ENCODE measurements at regions not wholly inside any gene's neighbourhood (a gene's known extent, or its start where the extent isn't known, plus 50 kb on each side); places are given as distances from the start of the nearest gene placed in this dataset.

GRCh38 chr6:71496722-71497033 lies 208.1 kb downstream of the OGFRL1 start:
- intact Hi-C loops (cut with DNase I): no loop called here
- Histone ChIP-seq H3K4me3 (no peak overlapping the region), H3K27ac (no peak overlapping the region), H3K4me1 (no peaks in the 10 kb centered on the region), H3K36me3 (no peaks in the 10 kb centered on the region), H3K27me3 (no peaks in the 10 kb centered on the region), H3K9me3 (no peaks in the 10 kb centered on the region)
- TF ChIP-seq POLR2AphosphoS5 (IDR thresholded peaks at IDR 0.05; ENCODE audit: insufficient read depth in 1 of 2, low read depth in 1 of 2) (no peak), CTCF (IDR thresholded peaks at IDR 0.05) (no peak), POLR2A (IDR thresholded peaks at IDR 0.05) (no peak)
- DNase-seq (ENCODE audit: extremely low spot score in 2 of 2): no peak

GRCh38 chr6:71498638-71499037 lies 210.0 kb downstream of the OGFRL1 start:
- H3K36me3 ChIP-seq: no peaks in the 10 kb centered on the region
- H3K27ac ChIP-seq: no peak overlapping the region
- H3K27me3 ChIP-seq: no peaks in the 10 kb centered on the region
- no peak overlapping the region for H3K4me3 ChIP-seq
- TF ChIP-seq POLR2A (IDR thresholded peaks at IDR 0.05): no peak
- TF ChIP-seq CTCF (IDR thresholded peaks at IDR 0.05): no peak
- no peak for TF ChIP-seq POLR2AphosphoS5 (IDR thresholded peaks at IDR 0.05; ENCODE audit: insufficient read depth in 1 of 2, low read depth in 1 of 2)
- H3K9me3 ChIP-seq: no peaks in the 10 kb centered on the region
- intact Hi-C loops (cut with DNase I): no loop called here
- H3K4me1 ChIP-seq: no peaks in the 10 kb centered on the region
- DNase-seq (ENCODE audit: extremely low spot score in 2 of 2): no peak

- intact Hi-C loops (cut with DNase I): no loop called here
- no peak for TF ChIP-seq POLR2A (IDR thresholded peaks at IDR 0.05)
- no peak for TF ChIP-seq CTCF (IDR thresholded peaks at IDR 0.05)
- H3K27me3 ChIP-seq: no peaks in the 10 kb centered on the region
Measured at GRCh38 chr6:71499667-71500066, 211.1 kb downstream of the OGFRL1 start.

GRCh38 chr6:71502168-71502567 lies 213.6 kb downstream of the OGFRL1 start:
- no peaks in the 10 kb centered on the region for H3K36me3 ChIP-seq
- no peak for DNase-seq (ENCODE audit: extremely low spot score in 2 of 2)
- H3K27me3 ChIP-seq: no peaks in the 10 kb centered on the region
- no peak for TF ChIP-seq POLR2AphosphoS5 (IDR thresholded peaks at IDR 0.05; ENCODE audit: insufficient read depth in 1 of 2, low read depth in 1 of 2)
- no peak for TF ChIP-seq CTCF (IDR thresholded peaks at IDR 0.05)
- no peak for TF ChIP-seq POLR2A (IDR thresholded peaks at IDR 0.05)
- intact Hi-C loops (cut with DNase I): no loop called here
- H3K4me1 ChIP-seq: no peaks in the 10 kb centered on the region
- no peaks in the 10 kb centered on the region for H3K9me3 ChIP-seq
- no peak overlapping the region for H3K4me3 ChIP-seq
- H3K27ac ChIP-seq: no peak overlapping the region

More at GRCh38 chr6:71499667-71500066, 211.1 kb downstream of the OGFRL1 start:
- Histone ChIP-seq H3K4me3 (no peak overlapping the region), H3K27ac (no peak overlapping the region), H3K9me3 (no peaks in the 10 kb centered on the region), H3K4me1 (no peaks in the 10 kb centered on the region), H3K36me3 (no peaks in the 10 kb centered on the region)
- DNase-seq (ENCODE audit: extremely low spot score in 2 of 2): no peak

- Histone ChIP-seq H3K4me3 (no peak overlapping the region), H3K27ac (no peak overlapping the region), H3K4me1 (no peaks in the 10 kb centered on the region), H3K36me3 (no peaks in the 10 kb centered on the region), H3K27me3 (no peaks in the 10 kb centered on the region), H3K9me3 (no peaks in the 10 kb centered on the region)
- no peak for TF ChIP-seq POLR2AphosphoS5 (IDR thresholded peaks at IDR 0.05; ENCODE audit: insufficient read depth in 1 of 2, low read depth in 1 of 2)
- TF ChIP-seq CTCF (IDR thresholded peaks at IDR 0.05): no peak
- TF ChIP-seq POLR2A (IDR thresholded peaks at IDR 0.05): no peak
- intact Hi-C loops (cut with DNase I): no loop called here
- DNase-seq (ENCODE audit: extremely low spot score in 2 of 2): no peak
Measured at GRCh38 chr6:71502956-71503355, 214.3 kb downstream of the OGFRL1 start.
